PC-9 (cell line): ENCODE measurements at regions not wholly inside any gene's neighbourhood (a gene's known extent, or its start where the extent isn't known, plus 50 kb on each side); places are given as distances from the start of the nearest gene placed in this dataset.

Experiments
- BruUV-seq: library from RNA; stranded (reverse); fragments of 400-500 nt; replicated peaks from 2 replicates; lab custom pipeline; 2021; lab: Mats Ljungman, UMichigan
- CTCF ChIA-PET: fragments of 300-600 bp; sonication (Branson Sonifier 250); formaldehyde crosslinking; loops from one replicate; lab custom pipeline; 2022; ENCODE audit warnings: antibody characterized with exemption; lab: Charles Lee
- POLR2A ChIA-PET: fragments of 300-600 bp; sonication (Branson Sonifier 250); formaldehyde crosslinking; loops from one replicate; lab custom pipeline; 2022; ENCODE audit warnings: antibody characterized with exemption; ENCODE audit not compliant: unreplicated experiment; lab: Charles Lee
- DNase-seq, 2 experiments: peaks; one replicate each; pipeline versions ENCODE4 v3.0.0 to v3.0.0-alpha.2; 2015 to 2022; ENCODE audit warnings: mixed read lengths in 1 of 2
- H2AFZ ChIP-seq: fragments of 200-600 bp; sonication (generic); 2 replicates; pipeline ENCODE4 v1.8.1; 2017; ENCODE audit warnings: antibody characterized with exemption
- H3F3A ChIP-seq: fragments of 200-600 bp; sonication (generic); 2 replicates; pipeline ENCODE4 v1.8.1; 2017; ENCODE audit warnings: antibody characterized with exemption, mild to moderate bottlenecking, low read depth; ENCODE audit not compliant: insufficient read depth
- H3K27ac ChIP-seq: fragments of 200-600 bp; sonication (generic); 2 replicates; pipeline ENCODE4 v1.6.1; 2016; ENCODE audit warnings: mixed run types
- H3K27me3 ChIP-seq: fragments of 200-600 bp; sonication (generic); 2 replicates; pipeline ENCODE4 v1.6.1; 2016; ENCODE audit warnings: low read depth, mixed run types; ENCODE audit not compliant: insufficient read depth
- H3K36me3 ChIP-seq: fragments of 200-600 bp; sonication (generic); 2 replicates; pipeline ENCODE4 v1.6.1; 2016; ENCODE audit warnings: low read depth, mixed run types
- H3K4me1 ChIP-seq: fragments of 200-600 bp; sonication (generic); replicated peaks from 2 replicates; pipeline ENCODE4 v1.6.1; 2016; ENCODE audit warnings: mixed run types; ENCODE audit not compliant: insufficient read depth
- H3K4me2 ChIP-seq: fragments of 200-600 bp; sonication (generic); 2 replicates; pipeline ENCODE4 v1.6.1; 2017; ENCODE audit warnings: mixed run types
- H3K4me3 ChIP-seq: fragments of 200-600 bp; sonication (generic); 2 replicates; pipeline ENCODE4 v1.6.1; 2016; ENCODE audit warnings: mixed run types
- H3K79me2 ChIP-seq: fragments of 200-600 bp; sonication (generic); 2 replicates; pipeline ENCODE4 v1.6.1; 2017; ENCODE audit warnings: low read depth, mixed run types
- H3K9me2 ChIP-seq: fragments of 200-600 bp; sonication (generic); 2 replicates; pipeline ENCODE4 v1.8.1; 2017; ENCODE audit warnings: mild to moderate bottlenecking; ENCODE audit not compliant: insufficient read depth
- H3K9me3 ChIP-seq: fragments of 200-600 bp; sonication (generic); 2 replicates; pipeline ENCODE4 v1.8.1; 2016; ENCODE audit warnings: low read depth; ENCODE audit not compliant: insufficient read depth
- H4K20me1 ChIP-seq: fragments of 200-600 bp; sonication (generic); 2 replicates; pipeline ENCODE4 v1.8.1; 2017; ENCODE audit not compliant: insufficient read depth
- CTCF ChIP-seq: fragments of 200-600 bp; sonication (generic); conservative IDR thresholded peaks from 2 replicates; pipeline ENCODE4 v1.6.1; 2017; ENCODE audit warnings: mixed run types, antibody characterized with exemption, mild to moderate bottlenecking, moderate library complexity
- EZH2 ChIP-seq: fragments of 200-600 bp; sonication (generic); IDR thresholded peaks from 2 replicates; pipeline ENCODE4 v1.8.0; 2017; ENCODE audit warnings: antibody characterized with exemption, low read depth
- intact Hi-C: fragments of 100-400 bp; cut with micrococcal nuclease; formaldehyde crosslinking; loops from one replicate; pipeline ENCODE4 v1.10.0; 2022; ENCODE audit not compliant: unreplicated experiment

- H3K79me2 ChIP-seq: no peaks in the 10 kb centered on the region
- H3K27me3 ChIP-seq: no peaks in the 10 kb centered on the region
Observed at GRCh38 chr2:10242998-10243925, 59.4 kb upstream of the HPCAL1 start.

GRCh38 chr2:10243926-10244270, 58.8 kb upstream of the HPCAL1 start:
- Histone ChIP-seq H3K36me3 (no peaks in the 10 kb centered on the region), H4K20me1 (no peaks in the 10 kb centered on the region), H3K79me2 (no peaks in the 10 kb centered on the region), H3K4me1 (no peaks in the 10 kb centered on the region), H3K9me2 (no peaks in the 10 kb centered on the region), H3K4me3 (no peak overlapping the region), H3K4me2 (no peak overlapping the region), H2AFZ (no peak overlapping the region), H3F3A (no peaks in the 10 kb centered on the region), H3K27me3 (no peaks in the 10 kb centered on the region), H3K27ac (no peak overlapping the region), H3K9me3 (no peaks in the 10 kb centered on the region)
- intact Hi-C loops: no loop called here
- no TSS peak for BruUV-seq
- POLR2A ChIA-PET: no interaction called here
- DNase-seq: no peak
- TF ChIP-seq CTCF (no peak), EZH2 (no peak)
- CTCF ChIA-PET: no interaction called here

More at GRCh38 chr2:10242998-10243925, 59.4 kb upstream of the HPCAL1 start:
- no peak overlapping the region for H2AFZ ChIP-seq
- H3K9me3 ChIP-seq: no peaks in the 10 kb centered on the region
- no TSS peak for BruUV-seq
- no peaks in the 10 kb centered on the region for H3K36me3 ChIP-seq
- H4K20me1 ChIP-seq: no peaks in the 10 kb centered on the region
- TF ChIP-seq EZH2 (no peak), CTCF (no peak)
- ChIA-PET POLR2A (no interaction called here), CTCF (no interaction called here)
- H3K4me2 ChIP-seq: no peak overlapping the region
- no peaks in the 10 kb centered on the region for H3K9me2 ChIP-seq
- H3K4me3 ChIP-seq: no peak overlapping the region
- no peak overlapping the region for H3K27ac ChIP-seq
- no peak for DNase-seq
- H3K4me1 ChIP-seq: no peaks in the 10 kb centered on the region
- intact Hi-C loops: no loop called here
- no peaks in the 10 kb centered on the region for H3F3A ChIP-seq

- Histone ChIP-seq H3K9me2 (no peaks in the 10 kb centered on the region), H3K27ac (no peak overlapping the region)
- intact Hi-C loops: no loop called here
Observed at GRCh38 chr2:10245021-10245420, 57.7 kb upstream of the HPCAL1 start.

More at GRCh38 chr2:10245021-10245420, 57.7 kb upstream of the HPCAL1 start:
- ChIA-PET POLR2A (no interaction called here), CTCF (no interaction called here)
- Histone ChIP-seq H3K79me2 (no peaks in the 10 kb centered on the region), H2AFZ (no peak overlapping the region), H3K9me3 (peaks cover 4% of the 10 kb centered on the region), H3F3A (no peaks in the 10 kb centered on the region), H3K4me2 (no peak overlapping the region), H3K4me3 (no peak overlapping the region), H3K27me3 (no peaks in the 10 kb centered on the region), H3K4me1 (no peaks in the 10 kb centered on the region), H4K20me1 (no peaks in the 10 kb centered on the region), H3K36me3 (no peaks in the 10 kb centered on the region)
- DNase-seq: no peak
- TF ChIP-seq EZH2: no peak
- no TSS peak for BruUV-seq
